Effector memory CD4-positive, alpha-beta T cell (primary cell): ENCODE measurements at regions not wholly inside any gene's neighbourhood (a gene's known extent, or its start where the extent isn't known, plus 50 kb on each side); places are given as distances from the start of the nearest gene placed in this dataset.
"Not testable (repeated sequence)": the region's sequence is repeated elsewhere in the genome, so short reads cannot be mapped to it uniquely, and the experiment has no call there.

Source experiments
- DNase-seq, 3 donors: peaks; one replicate each; pipeline ENCODE4 v3.0.0-alpha.2; 2020
- H3K27ac ChIP-seq: 2 replicates; pipeline ENCODE4 v1.7.0; 2013; ENCODE audit warnings: mild to moderate bottlenecking, low read length, moderate library complexity; ENCODE audit not compliant: insufficient read depth, poor library complexity, severe bottlenecking
- H3K27me3 ChIP-seq: replicated peaks from 2 replicates; pipeline ENCODE4 v1.7.0; 2013; ENCODE audit warnings: mild to moderate bottlenecking, low read length; ENCODE audit not compliant: insufficient read depth, control insufficient read depth, poor library complexity, severe bottlenecking
- H3K36me3 ChIP-seq: 2 replicates; pipeline ENCODE4 v1.7.0; 2013; ENCODE audit warnings: mild to moderate bottlenecking, low read length, moderate library complexity; ENCODE audit not compliant: control insufficient read depth, insufficient read depth
- H3K4me1 ChIP-seq: 2 replicates; pipeline ENCODE4 v1.7.0; 2013; ENCODE audit warnings: low read length, mild to moderate bottlenecking; ENCODE audit not compliant: control insufficient read depth, insufficient read depth, poor library complexity, severe bottlenecking
- H3K4me3 ChIP-seq: 2 replicates; pipeline ENCODE4 v1.7.0; 2013; ENCODE audit warnings: low read length, low read depth, mild to moderate bottlenecking; ENCODE audit not compliant: insufficient read depth, poor library complexity, severe bottlenecking
- H3K9me3 ChIP-seq: 2 replicates; pipeline ENCODE4 v1.7.0; 2013; ENCODE audit warnings: mild to moderate bottlenecking, low read length, moderate library complexity; ENCODE audit not compliant: control insufficient read depth

DNA sequence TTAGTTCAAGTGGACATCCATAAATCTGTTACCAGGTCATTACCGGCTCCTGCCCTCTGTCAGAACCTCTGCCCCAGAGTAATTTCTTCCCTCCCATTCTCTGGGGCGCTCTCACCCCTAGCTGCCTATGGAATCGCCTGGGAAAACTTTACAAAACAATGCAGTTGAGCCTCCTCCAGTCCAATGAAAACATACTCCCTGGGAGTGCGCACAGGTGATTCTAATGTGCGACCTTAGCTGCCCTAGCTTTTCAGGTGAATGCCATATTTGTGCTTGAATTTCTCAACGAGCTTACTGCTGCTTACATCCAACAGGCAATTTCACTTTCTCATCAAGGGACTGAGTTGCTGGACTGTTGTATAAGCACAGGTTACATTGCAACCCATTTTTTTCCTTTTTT lies 230.7 kb downstream of the NPIPA7 start:
- H3K36me3 ChIP-seq, H3K9me3 ChIP-seq, H3K4me3 ChIP-seq, H3K4me1 ChIP-seq, H3K27me3 ChIP-seq, DNase-seq, H3K27ac ChIP-seq: not testable (repeated sequence)

DNA sequence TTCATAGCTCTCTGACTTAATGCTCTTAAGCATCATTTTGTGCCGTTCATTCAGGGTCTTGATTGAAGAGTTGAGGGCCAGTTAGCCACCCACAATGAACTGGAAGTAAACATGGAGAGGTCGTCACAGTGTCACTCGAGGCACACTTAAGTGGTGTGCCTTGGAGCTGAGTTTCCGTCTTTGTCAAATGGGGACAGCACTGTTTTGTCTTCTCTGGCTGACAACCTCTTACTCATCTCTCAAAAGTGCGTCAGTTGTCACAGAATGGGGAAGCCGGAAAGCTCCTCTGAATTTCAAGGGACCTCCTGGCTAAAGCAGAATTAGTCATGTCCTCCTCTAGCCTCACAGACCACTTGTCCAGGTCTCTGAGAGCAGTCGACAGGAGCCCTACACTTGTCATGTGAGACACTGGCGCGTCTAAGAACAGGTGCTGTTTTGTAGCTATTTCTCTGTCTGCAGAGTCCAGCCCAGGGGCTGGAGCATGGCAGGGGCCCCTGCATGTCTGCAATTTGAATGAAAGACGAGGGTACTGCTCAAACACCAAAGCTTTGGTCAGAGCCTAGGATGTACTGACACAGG lies 231.5 kb downstream of the NPIPA7 start:
- H3K4me1 ChIP-seq, DNase-seq, H3K27me3 ChIP-seq: not testable (repeated sequence)

GRCh38 chr16:16613212-16613611 lies 234.3 kb downstream of the NPIPA7 start:
- H3K4me1 ChIP-seq, H3K4me3 ChIP-seq, DNase-seq, H3K36me3 ChIP-seq, H3K9me3 ChIP-seq, H3K27ac ChIP-seq, H3K27me3 ChIP-seq: not testable (repeated sequence)

More for the DNA sequence above, 231.5 kb downstream of the NPIPA7 start:
- not testable (repeated sequence) for H3K27ac ChIP-seq, H3K36me3 ChIP-seq, H3K9me3 ChIP-seq, H3K4me3 ChIP-seq

DNA sequence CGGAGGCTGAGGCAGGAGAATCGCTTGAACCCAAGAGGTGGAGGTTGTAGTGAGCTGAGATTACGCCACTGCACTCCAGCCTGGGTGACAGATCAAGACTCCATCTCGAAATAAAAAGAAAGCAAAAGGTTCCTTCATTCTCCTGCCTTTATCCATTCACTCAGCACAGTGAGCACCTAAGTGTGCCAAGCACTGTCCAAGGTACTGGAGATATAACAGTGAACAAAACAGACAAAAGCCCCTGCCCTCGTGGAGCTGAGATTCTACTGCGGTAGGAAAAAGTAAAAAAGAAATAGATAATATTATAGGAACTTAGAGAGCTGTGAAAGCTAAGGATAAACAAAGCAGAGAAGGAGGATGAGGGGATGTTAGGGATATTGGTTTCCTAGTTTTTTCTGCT lies 235.5 kb downstream of the NPIPA7 start:
- not testable (repeated sequence) for H3K4me3 ChIP-seq, H3K27me3 ChIP-seq, H3K27ac ChIP-seq, H3K4me1 ChIP-seq, DNase-seq, H3K9me3 ChIP-seq, H3K36me3 ChIP-seq

GRCh38 chr16:16618963-16619465 lies 240.1 kb downstream of the NPIPA7 start:
- not testable (repeated sequence) for DNase-seq, H3K9me3 ChIP-seq, H3K36me3 ChIP-seq, H3K4me1 ChIP-seq, H3K4me3 ChIP-seq, H3K27ac ChIP-seq, H3K27me3 ChIP-seq

GRCh38 chr16:16624367-16624766 lies 245.4 kb downstream of the NPIPA7 start:
- not testable (repeated sequence) for H3K9me3 ChIP-seq, DNase-seq, H3K4me1 ChIP-seq, H3K4me3 ChIP-seq, H3K36me3 ChIP-seq, H3K27me3 ChIP-seq, H3K27ac ChIP-seq

- H3K27ac ChIP-seq = not testable (repeated sequence)
These were observed 246.2 kb downstream of the NPIPA7 start for GRCh38 chr16:16625140-16625539.

DNA sequence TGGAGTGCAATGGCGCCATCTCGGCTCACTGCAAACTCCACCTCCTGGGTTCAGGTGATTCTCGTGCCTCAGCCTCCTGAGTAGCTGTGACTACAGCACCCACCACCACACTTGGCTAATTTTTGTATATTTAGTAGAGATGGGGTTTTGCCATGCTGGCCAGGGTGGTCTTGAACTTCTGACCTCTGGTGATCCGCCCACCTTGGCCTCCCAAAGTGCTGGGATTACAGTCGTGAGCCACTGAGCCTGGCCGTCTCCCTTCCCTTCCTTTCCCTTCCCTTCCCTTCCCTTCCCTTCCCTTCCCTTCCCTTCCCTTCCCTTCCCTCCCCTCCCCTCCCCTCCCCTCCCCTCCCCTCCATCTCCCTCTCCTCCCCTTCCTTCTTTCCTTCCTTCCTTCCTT lies 248.9 kb downstream of the NPIPA7 start:
- not testable (repeated sequence) for H3K9me3 ChIP-seq, H3K4me3 ChIP-seq, DNase-seq, H3K27me3 ChIP-seq, H3K27ac ChIP-seq, H3K4me1 ChIP-seq, H3K36me3 ChIP-seq

More at GRCh38 chr16:16625140-16625539, 246.2 kb downstream of the NPIPA7 start:
- H3K9me3 ChIP-seq, H3K36me3 ChIP-seq, H3K4me1 ChIP-seq, H3K27me3 ChIP-seq, DNase-seq, H3K4me3 ChIP-seq: not testable (repeated sequence)

DNA sequence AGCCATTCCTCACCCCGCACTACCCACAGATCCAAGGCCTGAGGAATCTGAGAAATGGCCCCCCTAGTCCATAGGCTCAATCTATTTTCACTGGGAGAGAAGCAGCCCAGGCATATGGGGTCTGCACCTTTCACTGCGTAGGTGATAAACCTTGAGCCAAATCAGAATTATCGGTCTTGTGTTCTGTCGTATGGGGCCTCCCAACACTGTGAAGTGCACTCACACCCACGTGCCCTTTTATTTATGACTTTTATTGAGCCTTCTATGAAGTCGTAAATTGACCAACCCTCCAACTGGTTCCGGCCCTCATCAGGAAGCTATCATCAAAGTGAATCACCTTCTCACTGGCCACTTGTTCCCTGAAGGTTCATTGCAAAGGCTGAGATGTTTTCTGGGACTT lies 259.3 kb downstream of the NPIPA7 start:
- not testable (repeated sequence) for H3K27ac ChIP-seq, H3K36me3 ChIP-seq, DNase-seq, H3K9me3 ChIP-seq, H3K27me3 ChIP-seq, H3K4me1 ChIP-seq, H3K4me3 ChIP-seq

DNA sequence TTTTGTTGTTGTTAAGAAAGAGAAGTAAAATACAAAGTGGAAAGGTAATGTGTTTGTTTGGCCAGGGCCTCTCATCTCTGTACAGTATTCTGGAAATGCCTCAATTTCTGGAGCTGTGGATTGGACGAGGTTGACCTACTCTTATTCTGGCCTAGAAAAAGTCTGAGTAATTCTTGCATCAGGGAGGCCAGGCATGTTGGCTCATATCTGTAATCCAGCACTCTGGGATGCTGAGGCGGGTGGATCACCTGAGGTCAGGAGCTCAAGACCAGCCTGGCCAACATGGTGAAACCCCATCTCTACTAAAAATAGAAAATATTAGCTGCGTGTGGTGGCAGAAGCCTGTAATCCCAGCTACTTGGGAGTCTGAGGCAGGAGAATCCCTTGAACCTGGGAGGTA lies 259.8 kb downstream of the NPIPA7 start:
- H3K9me3 ChIP-seq, H3K27me3 ChIP-seq, H3K4me3 ChIP-seq, H3K4me1 ChIP-seq, H3K36me3 ChIP-seq, H3K27ac ChIP-seq, DNase-seq: not testable (repeated sequence)
